GM18520 (cell line): ENCODE measurements at regions not wholly inside any gene's neighbourhood (a gene's known extent, or its start where the extent isn't known, plus 50 kb on each side); places are given as distances from the start of the nearest gene placed in this dataset.

ENCODE experiments used
- ATAC-seq: cut with Tn5 transposase; IDR thresholded peaks from one replicate; pipeline ENCODE4 v1.9.1; 2021; ENCODE audit not compliant: unreplicated experiment

GRCh38 chr20:57928181-57928967, 218.6 kb upstream of the PMEPA1 start:
- no peak for ATAC-seq

GRCh38 chr20:57927376-57927775, 217.6 kb upstream of the PMEPA1 start:
- ATAC-seq = no peak

GRCh38 chr20:57922706-57923105, 212.9 kb upstream of the PMEPA1 start:
- ATAC-seq = no peak

GRCh38 chr20:57922083-57922482, 212.3 kb upstream of the PMEPA1 start:
- no peak for ATAC-seq

GRCh38 chr20:57921676-57922075, 211.9 kb upstream of the PMEPA1 start:
- no peak for ATAC-seq

- no peak for ATAC-seq
Measured at GRCh38 chr20:57920971-57921370, 211.2 kb upstream of the PMEPA1 start.

GRCh38 chr20:57919049-57919448, 209.2 kb upstream of the PMEPA1 start:
- no peak for ATAC-seq

GRCh38 chr20:57918551-57918950, 208.7 kb upstream of the PMEPA1 start:
- no peak for ATAC-seq

- no peak for ATAC-seq
Measured at GRCh38 chr20:57914205-57914604, 204.4 kb upstream of the PMEPA1 start.

GRCh38 chr20:57913156-57913930, 203.5 kb upstream of the PMEPA1 start:
- no peak for ATAC-seq

- no peak for ATAC-seq
Measured at GRCh38 chr20:57912227-57912582, 202.4 kb upstream of the PMEPA1 start.

- no peak for ATAC-seq
Measured at GRCh38 chr20:57911512-57912226, 201.9 kb upstream of the PMEPA1 start.

- ATAC-seq = no peak
Measured at GRCh38 chr20:57910716-57911115, 200.9 kb upstream of the PMEPA1 start.

- no peak for ATAC-seq
Measured at GRCh38 chr20:57909763-57910331, 200.0 kb upstream of the PMEPA1 start.

GRCh38 chr20:57908704-57909630, 199.2 kb upstream of the PMEPA1 start:
- ATAC-seq = no peak

GRCh38 chr20:57908226-57908625, 198.4 kb upstream of the PMEPA1 start:
- no peak for ATAC-seq

- no peak for ATAC-seq
Measured at GRCh38 chr20:57907131-57908000, 197.6 kb upstream of the PMEPA1 start.

- no peak for ATAC-seq
Measured at GRCh38 chr20:57905448-57905847, 195.6 kb upstream of the PMEPA1 start.

- no peak for ATAC-seq
Measured at GRCh38 chr20:57904314-57905105, 194.7 kb upstream of the PMEPA1 start.
